ENCODE measurements at regions not wholly inside any gene's neighbourhood (a gene's known extent, or its start where the extent isn't known, plus 50 kb on each side); places are given as distances from the start of the nearest gene placed in this dataset.

DNA sequence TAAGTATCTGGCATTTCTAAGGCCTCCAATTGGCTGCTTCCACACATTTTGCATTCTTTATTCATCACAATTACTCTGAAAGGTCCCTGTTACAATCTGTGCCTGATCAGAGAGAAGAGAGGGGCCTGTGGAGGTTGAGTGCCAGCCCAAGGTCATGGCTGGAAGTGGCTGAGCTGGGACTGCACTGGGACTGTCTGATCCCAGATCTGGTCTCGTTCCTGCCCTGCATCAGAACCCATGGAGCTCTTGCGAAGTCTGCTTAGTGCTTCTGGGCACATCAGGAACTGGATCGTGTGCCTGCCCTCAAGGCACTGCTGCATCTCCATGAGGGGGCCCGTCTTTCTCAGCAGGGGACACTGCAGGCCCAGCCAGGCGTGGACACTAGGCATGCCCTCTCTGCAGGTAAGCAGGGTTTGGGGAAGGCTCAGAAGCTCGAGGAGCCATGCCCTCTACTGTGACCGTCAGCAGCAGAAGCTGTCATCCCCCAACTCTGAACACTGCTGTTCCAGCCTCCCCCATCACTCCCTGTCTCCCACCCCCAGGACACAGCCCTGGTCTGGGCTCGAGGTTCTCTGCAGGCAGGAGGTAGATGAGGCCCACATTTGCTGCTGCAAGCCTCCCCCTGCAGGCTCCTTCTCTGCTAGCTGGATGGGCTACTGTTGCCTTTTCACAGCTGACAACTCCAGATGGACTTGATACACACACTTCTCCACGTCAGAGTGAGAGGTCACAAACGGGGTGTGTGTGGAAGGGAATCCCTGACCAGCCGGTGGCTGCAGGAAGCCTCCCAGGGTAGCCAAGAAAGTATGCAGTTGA is 96.5 kb upstream of the PRR23E start:
- no peak overlapping the region for H3K4me3 ChIP-seq (replicated peaks in 1 of 3; ENCODE audit: insufficient read depth in 1 of 3, low read depth in 1 of 3, low read length in 3 of 3)
- H3K9me3 ChIP-seq (replicated peaks; ENCODE audit: control insufficient read depth, insufficient read depth, low read length) = no peaks in the 10 kb centered on the region
- TF ChIP-seq MYC (IDR thresholded peaks at IDR 0.05; ENCODE audit: low read depth, low read length) (no peak), POLR2AphosphoS5 (IDR thresholded peaks at IDR 0.05; ENCODE audit: insufficient read depth, low read depth, low read length) (no peak), EZH2 (IDR thresholded peaks at IDR 0.05; ENCODE audit: borderline replicate concordance, low read depth, low read length, severe bottlenecking) (no peak), GATA2 (IDR thresholded peaks at IDR 0.05; ENCODE audit: insufficient read depth, insufficient read length, low read depth, low read length) (no peak), JUN (IDR thresholded peaks at IDR 0.05; ENCODE audit: borderline replicate concordance, insufficient read depth, insufficient read length, low read depth) (no peak), POLR2A (IDR thresholded peaks at IDR 0.05; ENCODE audit: low read depth, low read length) (no peak), FOS (IDR thresholded peaks at IDR 0.05; ENCODE audit: borderline replicate concordance, insufficient read depth, low read length) (no peak)
- TF ChIP-seq, protein P1, sequence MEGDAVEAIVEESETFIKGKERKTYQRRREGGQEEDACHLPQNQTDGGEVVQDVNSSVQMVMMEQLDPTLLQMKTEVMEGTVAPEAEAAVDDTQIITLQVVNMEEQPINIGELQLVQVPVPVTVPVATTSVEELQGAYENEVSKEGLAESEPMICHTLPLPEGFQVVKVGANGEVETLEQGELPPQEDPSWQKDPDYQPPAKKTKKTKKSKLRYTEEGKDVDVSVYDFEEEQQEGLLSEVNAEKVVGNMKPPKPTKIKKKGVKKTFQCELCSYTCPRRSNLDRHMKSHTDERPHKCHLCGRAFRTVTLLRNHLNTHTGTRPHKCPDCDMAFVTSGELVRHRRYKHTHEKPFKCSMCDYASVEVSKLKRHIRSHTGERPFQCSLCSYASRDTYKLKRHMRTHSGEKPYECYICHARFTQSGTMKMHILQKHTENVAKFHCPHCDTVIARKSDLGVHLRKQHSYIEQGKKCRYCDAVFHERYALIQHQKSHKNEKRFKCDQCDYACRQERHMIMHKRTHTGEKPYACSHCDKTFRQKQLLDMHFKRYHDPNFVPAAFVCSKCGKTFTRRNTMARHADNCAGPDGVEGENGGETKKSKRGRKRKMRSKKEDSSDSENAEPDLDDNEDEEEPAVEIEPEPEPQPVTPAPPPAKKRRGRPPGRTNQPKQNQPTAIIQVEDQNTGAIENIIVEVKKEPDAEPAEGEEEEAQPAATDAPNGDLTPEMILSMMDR (IDR thresholded peaks at IDR 0.05; ENCODE audit: extremely low read depth in 1 of 2, insufficient read depth in 1 of 2, low read depth in 1 of 2, low read length in 2 of 2) = no peak
- TF ChIP-seq, protein P2, sequence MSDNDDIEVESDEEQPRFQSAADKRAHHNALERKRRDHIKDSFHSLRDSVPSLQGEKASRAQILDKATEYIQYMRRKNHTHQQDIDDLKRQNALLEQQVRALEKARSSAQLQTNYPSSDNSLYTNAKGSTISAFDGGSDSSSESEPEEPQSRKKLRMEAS (IDR thresholded peaks at IDR 0.05; ENCODE audit: insufficient read depth, insufficient read length) = no peak
- H3K27me3 ChIP-seq (ENCODE audit: control insufficient read depth in 2 of 2, insufficient read depth in 2 of 2, low read length in 2 of 2) = no peaks in the 10 kb centered on the region
- H3K9me1 ChIP-seq (replicated peaks; ENCODE audit: control insufficient read depth, extremely low read depth, insufficient read depth, low read length) = no peaks in the 10 kb centered on the region
- H3K36me3 ChIP-seq (ENCODE audit: control insufficient read depth in 2 of 2, extremely low read depth in 1 of 2, insufficient read depth in 2 of 2, low read length in 2 of 2) = no peaks in the 10 kb centered on the region
- no TSS peak for BruUV-seq (replicated peaks)
- H3K79me2 ChIP-seq (ENCODE audit: control insufficient read depth, insufficient read depth, low read length) = no peaks in the 10 kb centered on the region
- no peak overlapping the region for H2AFZ ChIP-seq (ENCODE audit: low read depth, low read length)
- FAIRE-seq = no peak
- no peaks in the 10 kb centered on the region for H3K4me1 ChIP-seq (ENCODE audit: control insufficient read depth, extremely low read depth, insufficient read depth, low read length)
- dilution Hi-C loops (cut with MboI; ENCODE audit: extremely low pct_ligation_motif_present, low sequenced_read_pairs) = no loop called here
- no peak for DNase-seq (ENCODE audit: low read depth, low spot score)
- H3K9ac ChIP-seq (replicated peaks; ENCODE audit: extremely low read depth, insufficient read depth, low read length) = no peak overlapping the region
- POLR2A ChIA-PET = no interaction called here
- CTCF ChIA-PET = no interaction called here
- H4K20me1 ChIP-seq (replicated peaks; ENCODE audit: control insufficient read depth, extremely low read depth, insufficient read depth, low read length) = no peaks in the 10 kb centered on the region
- no peak overlapping the region for H3K27ac ChIP-seq (ENCODE audit: insufficient read depth, low read depth, low read length)
- intact Hi-C loops (cut with micrococcal nuclease) = no loop called here
- H3K4me2 ChIP-seq (ENCODE audit: insufficient read depth, low read length) = no peak overlapping the region
